ENCODE measurements at regions not wholly inside any gene's neighbourhood (a gene's known extent, or its start where the extent isn't known, plus 50 kb on each side); places are given as distances from the start of the nearest gene placed in this dataset.

GRCh38 chr17:14014657-14015056 is 54.6 kb upstream of the COX10 start:
- TF ChIP-seq CTCF (conservative IDR thresholded peaks at IDR 0.05) (no peak), ZFX (IDR thresholded peaks at IDR 0.05) (no peak)

Data from C4-2B (cell line).